Keratinocyte (primary cell): ENCODE measurements at regions not wholly inside any gene's neighbourhood (a gene's known extent, or its start where the extent isn't known, plus 50 kb on each side); places are given as distances from the start of the nearest gene placed in this dataset.

Experiments used
- DNase-seq: peaks from one replicate; pipeline ENCODE4 v3.0.0-alpha.2; 2011; ENCODE audit warnings: low read depth, missing footprints, low spot score
- FAIRE-seq: peaks from 2 replicates; lab custom pipeline; 2011; peaks lifted over from hg19 to GRCh38; lab: Jason Lieb, UNC
- H2AFZ ChIP-seq: 2 replicates; pipeline ENCODE4 v1.6.0; 2012; ENCODE audit warnings: low read length, control low read depth, inconsistent platforms; ENCODE audit not compliant: control insufficient read depth
- H3K27ac ChIP-seq: 2 replicates; pipeline ENCODE4 v1.5.1; 2011; ENCODE audit warnings: low read length; ENCODE audit not compliant: control insufficient read depth, insufficient read depth
- H3K27me3 ChIP-seq: 3 replicates; pipeline ENCODE4 v1.6.0; 2011; ENCODE audit warnings: low read length; ENCODE audit not compliant: control insufficient read depth, insufficient read depth; ENCODE audit errors: extremely low read depth
- H3K36me3 ChIP-seq, 2 experiments: 2 replicates in 1 of 2; 3 replicates in 1 of 2; pipeline ENCODE4 v1.5.1; 2011; ENCODE audit warnings: low read length in 2 of 2, mild to moderate bottlenecking in 1 of 2; ENCODE audit not compliant: control insufficient read depth in 2 of 2, insufficient read depth in 2 of 2; ENCODE audit errors: extremely low read depth in 1 of 2
- H3K4me1 ChIP-seq: 3 replicates; pipeline ENCODE4 v1.5.1; 2011; ENCODE audit warnings: low read length; ENCODE audit not compliant: control insufficient read depth, insufficient read depth; ENCODE audit errors: extremely low read depth
- H3K4me2 ChIP-seq: 3 replicates; pipeline ENCODE4 v1.6.0; 2011; ENCODE audit warnings: low read depth, low read length; ENCODE audit not compliant: control insufficient read depth, insufficient read depth; ENCODE audit errors: extremely low read depth
- H3K4me3 ChIP-seq, 3 experiments: fragments of 200-600 bp in 1 of 3; sonication (generic) in 1 of 3; 2 replicates in 2 of 3; 3 replicates in 1 of 3; pipeline ENCODE4 v1.5.1; 2011 to 2016; ENCODE audit warnings: low read length in 3 of 3, mild to moderate bottlenecking in 3 of 3, control low read depth in 2 of 3, inconsistent platforms in 1 of 3, low read depth in 1 of 3, mixed read lengths in 1 of 3, mixed run types in 1 of 3, moderate library complexity in 1 of 3; ENCODE audit not compliant: control insufficient read depth in 2 of 3, insufficient read depth in 2 of 3; ENCODE audit errors: extremely low read depth in 1 of 3
- H3K79me2 ChIP-seq: 2 replicates; pipeline ENCODE4 v1.6.0; 2012; ENCODE audit warnings: low read length; ENCODE audit not compliant: control insufficient read depth, insufficient read depth
- H3K9ac ChIP-seq: 3 replicates; pipeline ENCODE4 v1.6.0; 2011; ENCODE audit warnings: low read length; ENCODE audit not compliant: control insufficient read depth, insufficient read depth; ENCODE audit errors: extremely low read depth
- H3K9me1 ChIP-seq: 3 replicates; pipeline ENCODE4 v1.6.0; 2011; ENCODE audit warnings: low read length; ENCODE audit not compliant: control insufficient read depth, insufficient read depth; ENCODE audit errors: extremely low read depth
- H3K9me3 ChIP-seq: 2 replicates; pipeline ENCODE4 v1.5.1; 2012; ENCODE audit warnings: low read depth, low read length; ENCODE audit not compliant: control insufficient read depth
- H4K20me1 ChIP-seq: 3 replicates; pipeline ENCODE4 v1.6.0; 2011; ENCODE audit warnings: low read length; ENCODE audit not compliant: control insufficient read depth, insufficient read depth; ENCODE audit errors: extremely low read depth
- EZH2 ChIP-seq: IDR thresholded peaks from one replicate; pipeline ENCODE4 v1.6.1; 2012; ENCODE audit warnings: inconsistent platforms, mild to moderate bottlenecking, low read length, moderate library complexity
- dilution Hi-C: fragments of 300-500 bp; cut with MboI; formaldehyde crosslinking; loops from one replicate; pipeline ENCODE4 v1.7.0; 2020; ENCODE audit warnings: low sequenced_read_pairs; ENCODE audit not compliant: extremely low pct_ligation_motif_present
- TF ChIP-seq, protein P1 (sequence below), 3 experiments: IDR thresholded peaks in 1 of 3; conservative IDR thresholded peaks in 1 of 3; optimal IDR thresholded peaks in 1 of 3; 2 replicates in 2 of 3; 3 replicates in 1 of 3; pipeline versions ENCODE3 to v1.5.1; 2011; ENCODE audit warnings: low read length in 3 of 3, mild to moderate bottlenecking in 3 of 3, moderate library complexity in 2 of 3, control low read depth in 1 of 3, inconsistent platforms in 1 of 3; ENCODE audit not compliant: insufficient read depth in 2 of 3; ENCODE audit errors: extremely low read depth in 1 of 3

DNA sequence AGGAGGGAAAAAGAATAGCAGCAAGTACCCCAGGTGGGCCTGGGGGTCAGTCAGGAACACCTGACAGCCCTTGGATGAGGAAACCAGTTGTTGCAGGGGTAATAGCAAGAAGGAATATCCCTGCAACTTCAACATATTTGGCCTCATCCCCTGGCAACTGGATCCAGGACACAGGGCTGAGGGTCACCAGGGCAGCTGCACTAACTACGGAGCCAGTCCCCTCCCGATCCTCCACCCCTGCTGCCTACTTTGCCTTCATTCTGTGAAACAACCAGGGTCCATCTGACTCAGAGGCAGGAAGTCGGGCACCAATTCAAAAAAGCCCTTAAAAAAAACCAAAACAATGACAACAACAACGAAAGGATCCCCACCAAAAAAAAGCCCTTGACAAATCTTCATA is 52.9 kb downstream of the FRMPD3 start:
- no peaks in the 10 kb centered on the region for H4K20me1 ChIP-seq
- TF ChIP-seq, protein P1, sequence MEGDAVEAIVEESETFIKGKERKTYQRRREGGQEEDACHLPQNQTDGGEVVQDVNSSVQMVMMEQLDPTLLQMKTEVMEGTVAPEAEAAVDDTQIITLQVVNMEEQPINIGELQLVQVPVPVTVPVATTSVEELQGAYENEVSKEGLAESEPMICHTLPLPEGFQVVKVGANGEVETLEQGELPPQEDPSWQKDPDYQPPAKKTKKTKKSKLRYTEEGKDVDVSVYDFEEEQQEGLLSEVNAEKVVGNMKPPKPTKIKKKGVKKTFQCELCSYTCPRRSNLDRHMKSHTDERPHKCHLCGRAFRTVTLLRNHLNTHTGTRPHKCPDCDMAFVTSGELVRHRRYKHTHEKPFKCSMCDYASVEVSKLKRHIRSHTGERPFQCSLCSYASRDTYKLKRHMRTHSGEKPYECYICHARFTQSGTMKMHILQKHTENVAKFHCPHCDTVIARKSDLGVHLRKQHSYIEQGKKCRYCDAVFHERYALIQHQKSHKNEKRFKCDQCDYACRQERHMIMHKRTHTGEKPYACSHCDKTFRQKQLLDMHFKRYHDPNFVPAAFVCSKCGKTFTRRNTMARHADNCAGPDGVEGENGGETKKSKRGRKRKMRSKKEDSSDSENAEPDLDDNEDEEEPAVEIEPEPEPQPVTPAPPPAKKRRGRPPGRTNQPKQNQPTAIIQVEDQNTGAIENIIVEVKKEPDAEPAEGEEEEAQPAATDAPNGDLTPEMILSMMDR (optimal IDR thresholded peaks at IDR 0.05 in 1 of 3, IDR thresholded peaks at IDR 0.05 in 1 of 3, conservative IDR thresholded peaks at IDR 0.05 in 1 of 3; ENCODE audit: extremely low read depth in 1 of 3, insufficient read depth in 2 of 3, low read length in 3 of 3) = no peak
- no peak for TF ChIP-seq EZH2
- peaks cover 45% of the 10 kb centered on the region for H3K27me3 ChIP-seq
- DNase-seq (no peak), FAIRE-seq (no peak)
- no peak overlapping the region for H3K4me2 ChIP-seq
- H3K4me1 ChIP-seq = no peaks in the 10 kb centered on the region
- no peak overlapping the region for H2AFZ ChIP-seq
- no peak overlapping the region for H3K9ac ChIP-seq
- H3K27ac ChIP-seq = no peak overlapping the region
- no peaks in the 10 kb centered on the region for H3K9me3 ChIP-seq
- H3K9me1 ChIP-seq = no peaks in the 10 kb centered on the region
- H3K79me2 ChIP-seq = no peaks in the 10 kb centered on the region
- no peak overlapping the region for H3K4me3 ChIP-seq
- dilution Hi-C loops = no loop called here
- no peaks in the 10 kb centered on the region for H3K36me3 ChIP-seq

DNA sequence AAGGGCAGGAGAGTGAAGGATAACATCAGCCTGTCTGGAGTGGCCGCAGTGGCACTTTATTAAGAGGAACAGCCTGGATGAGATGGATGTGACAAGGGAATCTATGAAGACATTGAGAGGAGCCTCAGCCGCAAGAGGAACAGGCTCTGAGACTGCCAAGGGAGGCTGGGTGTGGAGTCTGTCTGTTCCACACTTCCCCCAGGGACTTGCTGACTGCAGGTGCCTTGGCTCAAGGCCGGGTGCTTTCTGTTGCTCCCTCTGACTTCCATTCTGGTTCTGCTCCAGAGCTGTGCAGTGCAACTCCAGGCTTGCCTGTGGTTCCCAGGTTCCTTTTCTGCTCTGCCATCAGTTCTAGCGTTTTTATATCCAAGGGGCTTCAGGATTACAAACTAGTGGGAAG is 54.6 kb downstream of the FRMPD3 start:
- H3K4me3 ChIP-seq = no peak overlapping the region
- no peak overlapping the region for H2AFZ ChIP-seq
- no peak for TF ChIP-seq EZH2
- TF ChIP-seq, protein P1 (optimal IDR thresholded peaks at IDR 0.05 in 1 of 3, IDR thresholded peaks at IDR 0.05 in 1 of 3, conservative IDR thresholded peaks at IDR 0.05 in 1 of 3; ENCODE audit: extremely low read depth in 1 of 3, insufficient read depth in 2 of 3, low read length in 3 of 3) = no peak
- no peaks in the 10 kb centered on the region for H4K20me1 ChIP-seq
- H3K9ac ChIP-seq = no peak overlapping the region
- no peaks in the 10 kb centered on the region for H3K36me3 ChIP-seq
- H3K27me3 ChIP-seq = peaks cover 51% of the 10 kb centered on the region
- no peak overlapping the region for H3K27ac ChIP-seq
- H3K4me1 ChIP-seq = no peaks in the 10 kb centered on the region
- H3K79me2 ChIP-seq = no peaks in the 10 kb centered on the region
- FAIRE-seq = no peak
- no peaks in the 10 kb centered on the region for H3K9me3 ChIP-seq
- no peak overlapping the region for H3K4me2 ChIP-seq
- DNase-seq = no peak
- dilution Hi-C loops = no loop called here
- no peaks in the 10 kb centered on the region for H3K9me1 ChIP-seq
